ENCODE measurements at regions not wholly inside any gene's neighbourhood (a gene's known extent, or its start where the extent isn't known, plus 50 kb on each side); places are given as distances from the start of the nearest gene placed in this dataset.

DNA sequence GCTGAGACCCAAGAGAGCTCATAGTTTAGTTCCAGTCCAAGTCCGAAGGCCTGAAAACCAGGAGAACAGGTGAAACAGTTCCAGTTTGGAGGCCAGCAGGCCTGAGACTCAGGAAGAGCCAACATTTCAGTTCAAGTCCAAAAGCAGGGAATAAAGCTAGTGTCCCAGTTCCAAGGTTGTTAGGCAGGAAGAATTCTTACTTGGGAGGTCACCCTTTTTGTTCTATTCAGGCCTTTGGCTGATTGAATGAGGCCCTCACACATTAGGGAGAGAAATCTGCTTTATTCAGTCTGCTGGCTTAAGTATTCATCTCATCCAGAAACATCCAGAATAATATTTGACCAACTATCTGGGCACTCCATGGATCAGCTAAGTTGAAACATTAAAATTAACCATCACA lies 294.6 kb downstream of the PCNX1 start:
- TF ChIP-seq, protein P1, sequence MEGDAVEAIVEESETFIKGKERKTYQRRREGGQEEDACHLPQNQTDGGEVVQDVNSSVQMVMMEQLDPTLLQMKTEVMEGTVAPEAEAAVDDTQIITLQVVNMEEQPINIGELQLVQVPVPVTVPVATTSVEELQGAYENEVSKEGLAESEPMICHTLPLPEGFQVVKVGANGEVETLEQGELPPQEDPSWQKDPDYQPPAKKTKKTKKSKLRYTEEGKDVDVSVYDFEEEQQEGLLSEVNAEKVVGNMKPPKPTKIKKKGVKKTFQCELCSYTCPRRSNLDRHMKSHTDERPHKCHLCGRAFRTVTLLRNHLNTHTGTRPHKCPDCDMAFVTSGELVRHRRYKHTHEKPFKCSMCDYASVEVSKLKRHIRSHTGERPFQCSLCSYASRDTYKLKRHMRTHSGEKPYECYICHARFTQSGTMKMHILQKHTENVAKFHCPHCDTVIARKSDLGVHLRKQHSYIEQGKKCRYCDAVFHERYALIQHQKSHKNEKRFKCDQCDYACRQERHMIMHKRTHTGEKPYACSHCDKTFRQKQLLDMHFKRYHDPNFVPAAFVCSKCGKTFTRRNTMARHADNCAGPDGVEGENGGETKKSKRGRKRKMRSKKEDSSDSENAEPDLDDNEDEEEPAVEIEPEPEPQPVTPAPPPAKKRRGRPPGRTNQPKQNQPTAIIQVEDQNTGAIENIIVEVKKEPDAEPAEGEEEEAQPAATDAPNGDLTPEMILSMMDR (IDR thresholded peaks at IDR 0.05; ENCODE audit: poor library complexity, severe bottlenecking), result no peak
- TF ChIP-seq MXI1 (conservative IDR thresholded peaks at IDR 0.05; ENCODE audit: poor library complexity, severe bottlenecking) (no peak), EZH2 (IDR thresholded peaks at IDR 0.05; ENCODE audit: borderline replicate concordance, insufficient read depth, low read length, poor library complexity, severe bottlenecking) (no peak), EP300 (conservative IDR thresholded peaks at IDR 0.05; ENCODE audit: poor library complexity, severe bottlenecking) (no peak), POLR2AphosphoS5 (IDR thresholded peaks at IDR 0.05) (no peak), RAD21 (conservative IDR thresholded peaks at IDR 0.05) (no peak), TAF1 (IDR thresholded peaks at IDR 0.05; ENCODE audit: low read depth) (no peak)
- TF ChIP-seq, protein P2, sequence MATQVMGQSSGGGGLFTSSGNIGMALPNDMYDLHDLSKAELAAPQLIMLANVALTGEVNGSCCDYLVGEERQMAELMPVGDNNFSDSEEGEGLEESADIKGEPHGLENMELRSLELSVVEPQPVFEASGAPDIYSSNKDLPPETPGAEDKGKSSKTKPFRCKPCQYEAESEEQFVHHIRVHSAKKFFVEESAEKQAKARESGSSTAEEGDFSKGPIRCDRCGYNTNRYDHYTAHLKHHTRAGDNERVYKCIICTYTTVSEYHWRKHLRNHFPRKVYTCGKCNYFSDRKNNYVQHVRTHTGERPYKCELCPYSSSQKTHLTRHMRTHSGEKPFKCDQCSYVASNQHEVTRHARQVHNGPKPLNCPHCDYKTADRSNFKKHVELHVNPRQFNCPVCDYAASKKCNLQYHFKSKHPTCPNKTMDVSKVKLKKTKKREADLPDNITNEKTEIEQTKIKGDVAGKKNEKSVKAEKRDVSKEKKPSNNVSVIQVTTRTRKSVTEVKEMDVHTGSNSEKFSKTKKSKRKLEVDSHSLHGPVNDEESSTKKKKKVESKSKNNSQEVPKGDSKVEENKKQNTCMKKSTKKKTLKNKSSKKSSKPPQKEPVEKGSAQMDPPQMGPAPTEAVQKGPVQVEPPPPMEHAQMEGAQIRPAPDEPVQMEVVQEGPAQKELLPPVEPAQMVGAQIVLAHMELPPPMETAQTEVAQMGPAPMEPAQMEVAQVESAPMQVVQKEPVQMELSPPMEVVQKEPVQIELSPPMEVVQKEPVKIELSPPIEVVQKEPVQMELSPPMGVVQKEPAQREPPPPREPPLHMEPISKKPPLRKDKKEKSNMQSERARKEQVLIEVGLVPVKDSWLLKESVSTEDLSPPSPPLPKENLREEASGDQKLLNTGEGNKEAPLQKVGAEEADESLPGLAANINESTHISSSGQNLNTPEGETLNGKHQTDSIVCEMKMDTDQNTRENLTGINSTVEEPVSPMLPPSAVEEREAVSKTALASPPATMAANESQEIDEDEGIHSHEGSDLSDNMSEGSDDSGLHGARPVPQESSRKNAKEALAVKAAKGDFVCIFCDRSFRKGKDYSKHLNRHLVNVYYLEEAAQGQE (IDR thresholded peaks at IDR 0.05; ENCODE audit: borderline replicate concordance), result no peak
